H9 (cell line): ENCODE measurements at regions not wholly inside any gene's neighbourhood (a gene's known extent, or its start where the extent isn't known, plus 50 kb on each side); places are given as distances from the start of the nearest gene placed in this dataset.

Source experiments
- DNase-seq: peaks from one replicate; pipeline ENCODE4 v3.0.0-alpha.2; 2017
- H2AFZ ChIP-seq: one replicate; pipeline ENCODE4 v1.6.1; 2013; ENCODE audit warnings: mild to moderate bottlenecking, low read length, control low read depth, moderate library complexity
- H2AK5ac ChIP-seq: 2 replicates; pipeline ENCODE4 v1.6.1; 2013; ENCODE audit warnings: low read length, control low read depth, mixed read lengths; ENCODE audit not compliant: insufficient read length
- H2BK120ac ChIP-seq: one replicate; pipeline ENCODE4 v1.6.1; 2013; ENCODE audit warnings: low read depth, mild to moderate bottlenecking, low read length, control low read depth, inconsistent platforms; ENCODE audit not compliant: poor library complexity, severe bottlenecking
- H2BK12ac ChIP-seq: 2 replicates; pipeline ENCODE4 v1.6.1; 2013; ENCODE audit warnings: low read length, control low read depth, mixed read lengths, low read depth; ENCODE audit not compliant: insufficient read length
- H2BK15ac ChIP-seq: 2 replicates; pipeline ENCODE4 v1.6.1; 2013; ENCODE audit warnings: low read depth, low read length, control low read depth
- H2BK20ac ChIP-seq: one replicate; pipeline ENCODE4 v1.6.1; 2013; ENCODE audit warnings: low read depth, mild to moderate bottlenecking, low read length, control low read depth, inconsistent platforms; ENCODE audit not compliant: poor library complexity, severe bottlenecking
- H2BK5ac ChIP-seq: 2 replicates; pipeline ENCODE4 v1.6.1; 2013; ENCODE audit warnings: low read length, control low read depth, mixed read lengths; ENCODE audit not compliant: insufficient read length
- H3K14ac ChIP-seq: 2 replicates; pipeline ENCODE4 v1.6.1; 2013; ENCODE audit warnings: low read length, control low read depth; ENCODE audit not compliant: insufficient read depth
- H3K18ac ChIP-seq: 2 replicates; pipeline ENCODE4 v1.6.1; 2013; ENCODE audit warnings: low read depth, mild to moderate bottlenecking, mixed read lengths, low read length, control low read depth; ENCODE audit not compliant: insufficient read length
- H3K23ac ChIP-seq: 2 replicates; pipeline ENCODE4 v1.6.1; 2013; ENCODE audit warnings: low read length, control low read depth, mixed read lengths, low read depth; ENCODE audit not compliant: insufficient read length
- H3K23me2 ChIP-seq: 2 replicates; pipeline ENCODE4 v1.6.1; 2013; ENCODE audit warnings: low read depth, mild to moderate bottlenecking, mixed read lengths, low read length, control low read depth; ENCODE audit not compliant: insufficient read length, poor library complexity, severe bottlenecking
- H3K27ac ChIP-seq: 2 replicates; pipeline ENCODE4 v1.5.1; 2013; ENCODE audit warnings: low read length, control low read depth, mixed read lengths, low read depth; ENCODE audit not compliant: insufficient read length
- H3K27me3 ChIP-seq: 2 replicates; pipeline ENCODE4 v1.6.1; 2013; ENCODE audit warnings: low read length, control low read depth, inconsistent platforms; ENCODE audit not compliant: insufficient read depth
- H3K4ac ChIP-seq: 2 replicates; pipeline ENCODE4 v1.6.1; 2013; ENCODE audit warnings: low read depth, mild to moderate bottlenecking, control low read depth, inconsistent platforms, low read length, moderate library complexity
- H3K4me1 ChIP-seq: 2 replicates; pipeline ENCODE4 v1.6.1; 2013; ENCODE audit warnings: low read length, control low read depth, inconsistent platforms; ENCODE audit not compliant: insufficient read depth
- H3K4me2 ChIP-seq: 2 replicates; pipeline ENCODE4 v1.6.1; 2013; ENCODE audit warnings: low read length, control low read depth, mixed read lengths; ENCODE audit not compliant: insufficient read length, insufficient read depth
- H3K56ac ChIP-seq: 2 replicates; pipeline ENCODE4 v1.6.1; 2013; ENCODE audit warnings: low read depth, mild to moderate bottlenecking, mixed read lengths, low read length, control low read depth; ENCODE audit not compliant: insufficient read length
- H3K79me1 ChIP-seq: 2 replicates; pipeline ENCODE4 v1.6.1; 2013; ENCODE audit warnings: low read depth, mild to moderate bottlenecking, moderate library complexity, low read length, control low read depth, inconsistent platforms; ENCODE audit not compliant: insufficient read depth, poor library complexity, severe bottlenecking
- H3K79me2 ChIP-seq: 2 replicates; pipeline ENCODE4 v1.6.1; 2013; ENCODE audit warnings: low read length, control low read depth, inconsistent platforms; ENCODE audit not compliant: insufficient read depth
- H3K9ac ChIP-seq: 2 replicates; pipeline ENCODE4 v1.6.1; 2013; ENCODE audit warnings: low read length, control low read depth, mixed read lengths; ENCODE audit not compliant: insufficient read length; ENCODE audit errors: extremely low read depth
- H3K9me3 ChIP-seq: one replicate; pipeline ENCODE4 v1.6.1; 2013; ENCODE audit warnings: low read depth, low read length, inconsistent platforms; ENCODE audit not compliant: control insufficient read depth
- H3T11ph ChIP-seq: one replicate; pipeline ENCODE4 v1.6.1; 2013; ENCODE audit warnings: mild to moderate bottlenecking, low read length, control low read depth, inconsistent platforms
- H4K20me1 ChIP-seq: one replicate; pipeline ENCODE4 v1.6.1; 2013; ENCODE audit not compliant: control insufficient read depth, insufficient read length, insufficient read depth
- H4K5ac ChIP-seq: 2 replicates; pipeline ENCODE4 v1.6.1; 2013; ENCODE audit warnings: low read depth, mild to moderate bottlenecking, mixed read lengths, low read length, control low read depth; ENCODE audit not compliant: insufficient read length
- H4K8ac ChIP-seq: replicated peaks from 2 replicates; pipeline ENCODE4 v1.6.1; 2013; ENCODE audit warnings: low read length, control low read depth, mixed read lengths, low read depth; ENCODE audit not compliant: insufficient read length
- H4K91ac ChIP-seq: 2 replicates; pipeline ENCODE4 v1.6.1; 2013; ENCODE audit warnings: low read depth, mild to moderate bottlenecking, moderate library complexity, mixed read lengths, low read length, control low read depth; ENCODE audit not compliant: insufficient read length
- H3K27ac Mint-ChIP-seq, 3 experiments: 2 replicates in 2 of 3; 3 replicates in 1 of 3; pipeline ENCODE4 v1.8.0; 2020 to 2021; ENCODE audit warnings: mixed read lengths in 3 of 3, mild to moderate bottlenecking in 1 of 3, moderate library complexity in 1 of 3
- H3K27me3 Mint-ChIP-seq: 2 replicates; pipeline ENCODE4 v1.8.0; 2021; ENCODE audit warnings: low read depth, mild to moderate bottlenecking, moderate library complexity, mixed read lengths
- H3K36me3 Mint-ChIP-seq, 3 experiments: 2 replicates in 2 of 3; 3 replicates in 1 of 3; pipeline ENCODE4 v1.8.0; 2020 to 2021; ENCODE audit warnings: low read depth in 3 of 3, mixed read lengths in 3 of 3; ENCODE audit not compliant: insufficient read depth in 1 of 3
- H3K4me1 Mint-ChIP-seq, 2 experiments: 2 replicates each; pipeline ENCODE4 v1.8.0; 2020; ENCODE audit warnings: mixed read lengths in 2 of 2
- H3K4me3 Mint-ChIP-seq, 2 experiments: 2 replicates in 1 of 2; 3 replicates in 1 of 2; pipeline ENCODE4 v1.8.0; 2020 to 2021; ENCODE audit warnings: mild to moderate bottlenecking in 2 of 2, mixed read lengths in 2 of 2, moderate library complexity in 1 of 2
- H3K9me3 Mint-ChIP-seq, 2 experiments: 2 replicates in 1 of 2; 3 replicates in 1 of 2; pipeline ENCODE4 v1.8.0; 2020; ENCODE audit warnings: mild to moderate bottlenecking in 2 of 2, mixed read lengths in 2 of 2, moderate library complexity in 1 of 2
- TF ChIP-seq, protein P1 (sequence below): fragments of 200-600 bp; sonication (generic); conservative IDR thresholded peaks from 3 replicates; pipeline ENCODE4 v1.8.0; 2021; ENCODE audit warnings: antibody characterized with exemption, mild to moderate bottlenecking

DNA sequence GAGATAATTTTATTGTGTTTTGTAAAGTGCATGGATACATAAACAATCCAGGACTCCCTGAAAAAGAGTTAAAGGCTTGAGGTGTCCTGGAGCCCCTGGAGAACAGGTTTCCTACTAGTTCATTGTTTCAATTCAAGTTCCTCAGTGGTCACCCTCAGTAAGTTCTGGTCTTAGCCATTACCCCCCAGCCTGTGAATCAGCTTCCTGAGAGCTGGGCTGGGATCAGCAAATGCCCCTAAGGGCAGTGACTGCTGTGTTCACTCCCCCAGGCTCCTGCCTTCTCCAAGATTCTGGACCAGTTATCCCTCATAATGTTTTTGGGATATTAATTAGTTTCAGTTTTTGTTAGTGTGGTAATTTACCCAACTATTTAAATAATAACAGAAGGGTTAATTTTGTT is 151.6 kb upstream of the PRSS58 start:
- H3K4me1 Mint-ChIP-seq = peaks cover 2 to 3% of the 10 kb centered on the region in 2 experiments; a peak in 2 of 4 replicates
- Histone ChIP-seq H2BK15ac (no peak overlapping the region), H2BK120ac (no peak overlapping the region), H4K20me1 (no peaks in the 10 kb centered on the region), H3K4ac (no peak overlapping the region), H4K91ac (no peak overlapping the region), H3K56ac (no peak overlapping the region), H3K27ac (no peak overlapping the region), H2BK20ac (no peak overlapping the region), H3K18ac (no peak overlapping the region), H3K4me2 (no peak overlapping the region), H3K27me3 (no peaks in the 10 kb centered on the region), H2AK5ac (no peak overlapping the region), H2BK5ac (no peak overlapping the region), H3K9me3 (no peaks in the 10 kb centered on the region), H3K14ac (no peak overlapping the region), H2BK12ac (no peak overlapping the region), H4K8ac (no peak overlapping the region), H3K4me1 (no peaks in the 10 kb centered on the region), H3K23me2 (no peaks in the 10 kb centered on the region), H2AFZ (no peak overlapping the region), H4K5ac (no peak overlapping the region), H3T11ph (no peak overlapping the region), H3K9ac (no peak overlapping the region), H3K79me2 (no peaks in the 10 kb centered on the region), H3K23ac (no peak overlapping the region), H3K79me1 (no peaks in the 10 kb centered on the region)
- no peak for DNase-seq
- no peaks in the 10 kb centered on the region; the same call in 1 of the 2 replicates for H3K27me3 Mint-ChIP-seq
- H3K9me3 Mint-ChIP-seq = no peaks in the 10 kb centered on the region; a peak in 1 of 5 replicates
- H3K36me3 Mint-ChIP-seq = no peaks in the 10 kb centered on the region
- TF ChIP-seq, protein P1, sequence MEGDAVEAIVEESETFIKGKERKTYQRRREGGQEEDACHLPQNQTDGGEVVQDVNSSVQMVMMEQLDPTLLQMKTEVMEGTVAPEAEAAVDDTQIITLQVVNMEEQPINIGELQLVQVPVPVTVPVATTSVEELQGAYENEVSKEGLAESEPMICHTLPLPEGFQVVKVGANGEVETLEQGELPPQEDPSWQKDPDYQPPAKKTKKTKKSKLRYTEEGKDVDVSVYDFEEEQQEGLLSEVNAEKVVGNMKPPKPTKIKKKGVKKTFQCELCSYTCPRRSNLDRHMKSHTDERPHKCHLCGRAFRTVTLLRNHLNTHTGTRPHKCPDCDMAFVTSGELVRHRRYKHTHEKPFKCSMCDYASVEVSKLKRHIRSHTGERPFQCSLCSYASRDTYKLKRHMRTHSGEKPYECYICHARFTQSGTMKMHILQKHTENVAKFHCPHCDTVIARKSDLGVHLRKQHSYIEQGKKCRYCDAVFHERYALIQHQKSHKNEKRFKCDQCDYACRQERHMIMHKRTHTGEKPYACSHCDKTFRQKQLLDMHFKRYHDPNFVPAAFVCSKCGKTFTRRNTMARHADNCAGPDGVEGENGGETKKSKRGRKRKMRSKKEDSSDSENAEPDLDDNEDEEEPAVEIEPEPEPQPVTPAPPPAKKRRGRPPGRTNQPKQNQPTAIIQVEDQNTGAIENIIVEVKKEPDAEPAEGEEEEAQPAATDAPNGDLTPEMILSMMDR = no peak
- no peak overlapping the region for H3K27ac Mint-ChIP-seq
- no peak overlapping the region for H3K4me3 Mint-ChIP-seq
